Neutrophil (primary cell): ENCODE measurements at regions not wholly inside any gene's neighbourhood (a gene's known extent, or its start where the extent isn't known, plus 50 kb on each side); places are given as distances from the start of the nearest gene placed in this dataset.

Source experiments
- H3K27ac ChIP-seq: fragments of 200-600 bp; sonication (generic); 2 replicates; pipeline ENCODE4 v1.5.1; 2016; ENCODE audit warnings: mild to moderate bottlenecking, moderate library complexity
- H3K27me3 ChIP-seq: fragments of 200-600 bp; sonication (generic); 2 replicates; pipeline ENCODE4 v1.6.0; 2016; ENCODE audit warnings: mild to moderate bottlenecking
- H3K36me3 ChIP-seq: fragments of 200-600 bp; sonication (generic); 2 replicates; pipeline ENCODE4 v1.5.1; 2017
- H3K4me1 ChIP-seq, 2 experiments: fragments of 200-600 bp in 1 of 2; sonication (generic) in 1 of 2; 1 replicate in 1 of 2; 2 replicates in 1 of 2; pipeline versions ENCODE4 v1.5.1 to v1.6.1; 2013 to 2016; ENCODE audit warnings: low read depth in 1 of 2, low read length in 1 of 2, mild to moderate bottlenecking in 1 of 2, moderate library complexity in 1 of 2; ENCODE audit not compliant: control insufficient read depth in 1 of 2, insufficient read depth in 1 of 2
- H3K4me3 ChIP-seq, 2 experiments: fragments of 200-600 bp in 1 of 2; sonication (generic) in 1 of 2; 1 replicate in 1 of 2; 2 replicates in 1 of 2; pipeline ENCODE4 v1.5.1; 2013 to 2016; ENCODE audit warnings: low read depth in 1 of 2, low read length in 1 of 2, mild to moderate bottlenecking in 1 of 2, moderate library complexity in 1 of 2
- H3K9me3 ChIP-seq: fragments of 200-600 bp; sonication (generic); 2 replicates; pipeline ENCODE4 v1.5.1; 2016
- TF ChIP-seq, protein P1 (sequence below): fragments of 200-600 bp; sonication (generic); IDR thresholded peaks from 2 replicates; pipeline ENCODE4 v1.5.1; 2016; ENCODE audit warnings: antibody characterized with exemption

DNA sequence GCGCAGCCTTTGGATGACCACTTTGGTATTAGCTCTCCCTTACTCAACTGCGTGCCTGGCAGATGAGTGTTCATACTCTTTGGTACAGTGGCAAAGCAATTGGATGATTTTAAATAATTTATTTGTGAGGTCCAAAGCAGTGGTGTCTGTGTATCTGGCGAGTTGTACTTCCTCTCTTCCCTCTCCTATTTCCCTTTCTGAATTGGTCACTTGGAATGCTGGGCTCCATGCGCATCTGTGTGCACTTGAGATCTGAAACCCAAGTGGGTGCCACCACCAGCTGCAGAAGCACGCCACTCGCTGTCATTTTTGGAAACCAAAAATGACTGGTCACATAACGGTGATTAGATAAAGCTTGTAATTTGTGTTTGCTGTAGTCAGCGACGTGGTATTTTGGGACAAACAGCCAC, 386.0 kb upstream of the KLF4 start:
- H3K4me3 ChIP-seq, result no peak overlapping the region
- no peak overlapping the region for H3K27ac ChIP-seq
- TF ChIP-seq, protein P1, sequence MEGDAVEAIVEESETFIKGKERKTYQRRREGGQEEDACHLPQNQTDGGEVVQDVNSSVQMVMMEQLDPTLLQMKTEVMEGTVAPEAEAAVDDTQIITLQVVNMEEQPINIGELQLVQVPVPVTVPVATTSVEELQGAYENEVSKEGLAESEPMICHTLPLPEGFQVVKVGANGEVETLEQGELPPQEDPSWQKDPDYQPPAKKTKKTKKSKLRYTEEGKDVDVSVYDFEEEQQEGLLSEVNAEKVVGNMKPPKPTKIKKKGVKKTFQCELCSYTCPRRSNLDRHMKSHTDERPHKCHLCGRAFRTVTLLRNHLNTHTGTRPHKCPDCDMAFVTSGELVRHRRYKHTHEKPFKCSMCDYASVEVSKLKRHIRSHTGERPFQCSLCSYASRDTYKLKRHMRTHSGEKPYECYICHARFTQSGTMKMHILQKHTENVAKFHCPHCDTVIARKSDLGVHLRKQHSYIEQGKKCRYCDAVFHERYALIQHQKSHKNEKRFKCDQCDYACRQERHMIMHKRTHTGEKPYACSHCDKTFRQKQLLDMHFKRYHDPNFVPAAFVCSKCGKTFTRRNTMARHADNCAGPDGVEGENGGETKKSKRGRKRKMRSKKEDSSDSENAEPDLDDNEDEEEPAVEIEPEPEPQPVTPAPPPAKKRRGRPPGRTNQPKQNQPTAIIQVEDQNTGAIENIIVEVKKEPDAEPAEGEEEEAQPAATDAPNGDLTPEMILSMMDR, result no peak
- H3K36me3 ChIP-seq, result no peaks in the 10 kb centered on the region
- no peaks in the 10 kb centered on the region for H3K9me3 ChIP-seq
- peaks cover 25 to 26% of the 10 kb centered on the region in 2 experiments for H3K4me1 ChIP-seq
- H3K27me3 ChIP-seq, result no peaks in the 10 kb centered on the region

DNA sequence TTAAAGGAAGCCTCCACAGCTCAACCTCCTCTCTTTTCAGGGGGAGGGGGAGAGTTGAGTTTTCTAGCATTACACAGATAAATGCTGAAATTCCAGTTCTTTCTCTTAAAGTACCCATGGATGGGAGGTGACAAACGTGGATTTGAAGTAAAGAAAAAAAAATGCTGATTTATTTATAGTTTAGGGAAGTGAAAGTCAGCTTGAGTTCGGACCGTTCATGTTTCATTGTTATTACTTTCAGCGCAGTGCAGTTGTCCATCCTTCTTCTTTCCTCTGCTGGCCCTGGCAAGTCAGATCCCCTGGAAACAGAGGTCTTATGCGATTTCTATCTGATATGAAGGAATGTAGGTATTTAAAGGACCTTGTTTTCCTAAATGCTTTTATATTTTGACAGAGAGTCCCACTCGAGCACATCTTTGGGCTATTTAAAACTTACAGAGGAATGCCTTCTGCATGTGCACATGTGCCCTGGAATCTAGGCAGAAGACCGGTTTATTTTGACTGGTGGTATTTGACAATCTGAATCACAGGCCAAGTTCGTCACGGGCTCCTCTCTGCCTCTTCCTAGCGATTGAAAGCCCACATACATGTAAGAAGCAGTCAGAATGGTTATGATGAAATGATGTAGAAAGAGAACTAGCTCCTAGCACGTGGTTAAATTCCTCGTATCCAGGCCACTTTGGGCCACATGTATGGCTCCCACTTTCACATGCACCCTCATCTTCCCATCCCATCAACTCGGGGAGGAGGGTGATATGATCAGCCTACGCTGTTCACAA, 385.2 kb upstream of the KLF4 start:
- Histone ChIP-seq H3K9me3 (no peaks in the 10 kb centered on the region), H3K36me3 (no peaks in the 10 kb centered on the region), H3K27ac (peak overlapping the region; percentile 28), H3K27me3 (no peaks in the 10 kb centered on the region), H3K4me1 (peaks cover 27 to 33% of the 10 kb centered on the region in 2 experiments), H3K4me3 (no peak overlapping the region)
- TF ChIP-seq, protein P1, result no peak

DNA sequence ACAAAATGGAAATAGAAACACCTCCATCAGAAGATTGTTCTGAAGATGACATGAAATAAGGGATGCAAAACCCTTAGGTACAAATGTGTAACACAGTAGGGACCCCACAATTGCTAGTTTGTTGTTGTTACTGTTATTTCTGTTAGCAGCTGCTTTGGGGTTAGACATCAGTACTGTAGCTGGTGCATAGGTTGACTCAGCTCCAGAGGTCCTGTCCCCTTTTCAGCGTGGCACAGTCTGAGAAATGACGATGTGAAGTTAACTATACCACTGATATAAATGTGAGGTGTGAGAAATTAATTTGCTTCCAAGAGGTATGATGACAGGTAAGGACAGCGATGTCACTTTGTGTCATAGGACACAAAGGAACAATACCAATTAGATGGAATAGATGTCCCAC, 384.6 kb upstream of the KLF4 start:
- Histone ChIP-seq H3K4me1 (peaks cover 34 to 39% of the 10 kb centered on the region in 2 experiments), H3K27ac (peak overlapping the region; percentile 28), H3K27me3 (no peaks in the 10 kb centered on the region), H3K9me3 (no peaks in the 10 kb centered on the region), H3K36me3 (no peaks in the 10 kb centered on the region), H3K4me3 (no peak overlapping the region)
- TF ChIP-seq, protein P1, result no peak

DNA sequence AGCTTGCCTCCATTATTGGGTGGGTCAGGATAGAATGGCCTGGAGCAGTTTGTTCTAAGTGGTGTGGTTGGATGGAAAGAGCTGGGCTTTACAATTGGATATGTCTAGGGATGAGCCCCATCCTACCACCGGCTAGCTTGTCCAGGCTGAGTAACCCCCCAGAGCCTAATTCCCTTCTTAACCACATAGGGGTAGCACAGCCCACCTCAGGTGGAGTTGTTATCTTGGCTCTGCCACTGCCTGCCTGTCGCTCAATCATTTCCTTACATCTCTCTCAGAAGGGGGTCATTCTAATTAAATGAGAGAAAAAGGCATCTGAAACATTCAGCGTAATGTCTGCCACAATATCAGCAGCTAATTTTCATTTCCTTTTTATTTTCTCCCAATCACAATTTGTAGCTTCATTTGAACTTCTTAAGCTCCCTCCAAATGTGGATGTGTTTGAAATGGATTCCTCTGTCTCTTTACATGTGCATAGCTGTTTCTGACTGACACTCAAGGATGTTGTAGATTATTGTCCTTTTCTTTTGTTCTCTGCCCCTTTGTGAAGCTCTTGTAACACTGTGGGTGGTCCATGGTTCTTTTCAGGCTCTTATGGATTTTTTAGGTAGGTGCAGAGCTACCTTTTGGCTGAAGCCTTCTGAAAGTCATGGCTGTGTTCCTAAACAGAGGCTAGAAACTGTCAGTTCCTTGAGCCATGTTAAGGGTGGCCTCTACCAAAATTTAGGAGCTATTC, 383.1 kb upstream of the KLF4 start:
- TF ChIP-seq, protein P1, result no peak
- Histone ChIP-seq H3K4me1 (peaks cover 38 to 42% of the 10 kb centered on the region in 2 experiments), H3K4me3 (no peak overlapping the region)

DNA sequence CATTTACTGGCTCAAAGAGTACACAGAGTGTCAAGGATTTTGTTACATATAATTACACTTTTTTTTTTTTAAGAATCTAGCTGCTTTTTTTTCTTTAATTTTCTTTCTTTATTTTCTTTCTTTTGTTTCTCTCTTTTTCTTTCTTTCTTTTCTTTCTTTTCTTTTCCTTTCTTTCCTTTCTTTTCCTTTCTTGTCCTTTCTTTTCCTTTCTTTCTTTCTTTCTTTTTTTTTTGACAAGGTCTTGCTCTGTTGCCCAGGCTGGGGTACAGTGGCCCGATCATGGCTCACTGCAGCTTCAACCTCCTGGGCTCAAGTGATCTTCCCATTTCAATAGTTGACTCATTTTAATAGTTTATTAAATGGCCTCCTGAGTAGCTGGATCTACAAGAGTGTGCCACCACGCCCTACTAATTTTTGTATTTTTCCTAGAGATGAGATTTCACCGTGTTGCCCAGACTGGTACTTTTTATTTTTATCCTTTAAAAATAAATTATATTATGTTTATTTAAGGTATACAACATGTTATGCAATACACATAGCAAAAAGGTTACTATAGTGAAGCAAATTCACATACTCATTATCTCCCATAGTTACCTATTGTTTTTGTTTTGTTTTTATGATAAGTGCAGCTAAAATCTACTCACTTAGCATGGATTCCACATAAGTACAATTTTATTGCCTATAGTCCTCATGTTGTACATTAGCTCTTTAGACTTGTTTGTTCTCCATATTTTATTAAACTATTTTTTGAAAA, 381.5 kb upstream of the KLF4 start:
- H3K27me3 ChIP-seq, result no peaks in the 10 kb centered on the region
- no peak overlapping the region for H3K4me3 ChIP-seq
- no peaks in the 10 kb centered on the region for H3K9me3 ChIP-seq
- H3K36me3 ChIP-seq, result no peaks in the 10 kb centered on the region
- H3K4me1 ChIP-seq, result peaks cover 53 to 57% of the 10 kb centered on the region in 2 experiments
- TF ChIP-seq, protein P1, result no peak
- H3K27ac ChIP-seq, result no peak overlapping the region

More for the DNA sequence above, 383.1 kb upstream of the KLF4 start:
- Histone ChIP-seq H3K9me3 (no peaks in the 10 kb centered on the region), H3K27me3 (no peaks in the 10 kb centered on the region), H3K27ac (no peak overlapping the region), H3K36me3 (no peaks in the 10 kb centered on the region)
